Peyer's patch (tissue), 4 donors: ENCODE measurements at regions not wholly inside any gene's neighbourhood (a gene's known extent, or its start where the extent isn't known, plus 50 kb on each side); places are given as distances from the start of the nearest gene placed in this dataset.

ENCODE experiments used
- CTCF ChIP-seq, 6 experiments: fragments of 450-650 bp in 4 of 6; fragments of 200-600 bp in 2 of 6; sonication (generic) in 1 of 6; IDR thresholded peaks; one replicate each; pipeline ENCODE4 v1.5.1; 2017 to 2019; ENCODE audit warnings: antibody characterized with exemption in 6 of 6, mild to moderate bottlenecking in 3 of 6, moderate library complexity in 1 of 6
- POLR2A ChIP-seq, 2 donors: fragments of 450-650 bp; IDR thresholded peaks; one replicate each; pipeline ENCODE4 v1.5.1; 2017; ENCODE audit warnings: antibody characterized with exemption in 2 of 2, mild to moderate bottlenecking in 2 of 2, moderate library complexity in 2 of 2

GRCh38 chr3:166304584-166304983 lies 467.4 kb upstream of the BCHE start:
- TF ChIP-seq CTCF (IDR thresholded peaks at IDR 0.05) (no peak), POLR2A (IDR thresholded peaks at IDR 0.05) (no peak)
